HCT116 (cell line): ENCODE measurements at regions not wholly inside any gene's neighbourhood (a gene's known extent, or its start where the extent isn't known, plus 50 kb on each side); places are given as distances from the start of the nearest gene placed in this dataset.
A peak's percentile ranks its signal among the peaks of the same experiment; 100 is the strongest.

ENCODE experiments used
- ATAC-seq: fragments of 200-7000 bp; cut with Tn5 transposase; 2 replicates; pipeline ENCODE4 v1.9.1; 2020; ENCODE audit warnings: mild to moderate bottlenecking, moderate library complexity
- BruUV-seq: library from RNA; stranded (reverse); fragments of 400-500 nt; replicated peaks from 2 replicates; lab custom pipeline; 2021; lab: Mats Ljungman, UMichigan
- CTCF ChIA-PET: fragments of 300-600 bp; sonication (Branson Sonifier 250); formaldehyde crosslinking; loops from one replicate; lab custom pipeline; 2021; ENCODE audit warnings: antibody characterized with exemption; lab: Charles Lee
- POLR2A ChIA-PET: fragments of 300-600, 350-600 bp; sonication (Branson Sonifier 250); formaldehyde crosslinking; loops from one replicate; lab custom pipeline; 2021; ENCODE audit warnings: antibody characterized with exemption; lab: Charles Lee
- RAD21 ChIA-PET, 2 experiments: fragments of 300-600 bp; sonication (Branson Sonifier 250); formaldehyde crosslinking; loops; one replicate each; lab custom pipeline; 2023; ENCODE audit warnings: low total read pairs in 2 of 2; ENCODE audit not compliant: uncharacterized antibody in 2 of 2, unreplicated experiment in 2 of 2, low non-redundant PET in 1 of 2; lab: Charles Lee
- DNase-seq: peaks from one replicate; pipeline ENCODE4 v3.0.0-alpha.2; 2010; ENCODE audit warnings: low read depth, low spot score
- H2AFZ ChIP-seq: fragments of 200-600 bp; shearing (Covaris generic), sonication (generic); 2 replicates; pipeline ENCODE4 v1.6.1; 2017; ENCODE audit warnings: low read depth, mixed run types, mixed read lengths, antibody characterized with exemption, low read length; ENCODE audit not compliant: poor library complexity, severe bottlenecking
- H3K27ac ChIP-seq: 2 replicates; pipeline ENCODE4 v1.5.1; 2012; ENCODE audit warnings: low read depth, low read length
- H3K27me3 ChIP-seq: fragments of 200-600 bp; sonication (generic); 2 replicates; pipeline ENCODE4 v1.6.1; 2016; ENCODE audit warnings: mixed run types, low read length, mixed read lengths; ENCODE audit not compliant: insufficient read depth
- H3K36me3 ChIP-seq, 2 experiments: fragments of 200-500 bp in 1 of 2; fragments of 200-600 bp in 1 of 2; sonication (Bioruptor generic) in 1 of 2; sonication (generic) in 1 of 2; 2 replicates each; pipeline versions ENCODE4 v1.5.1 to v1.6.1; 2014 to 2016; ENCODE audit warnings: low read length in 2 of 2, inconsistent platforms in 1 of 2, mixed read lengths in 1 of 2, mixed run types in 1 of 2; ENCODE audit not compliant: insufficient read depth in 2 of 2, control insufficient read depth in 1 of 2
- H3K4me1 ChIP-seq, 2 experiments: fragments of 200-600 bp in 1 of 2; sonication (generic) in 1 of 2; 2 replicates each; pipeline versions ENCODE4 v1.5.1 to v1.6.1; 2012 to 2017; ENCODE audit warnings: low read length in 2 of 2, inconsistent platforms in 1 of 2, mild to moderate bottlenecking in 1 of 2, mixed read lengths in 1 of 2, mixed run types in 1 of 2, moderate library complexity in 1 of 2; ENCODE audit not compliant: insufficient read depth in 2 of 2, control insufficient read depth in 1 of 2
- H3K4me2 ChIP-seq: fragments of 200-600 bp; sonication (generic); 2 replicates; pipeline ENCODE4 v1.6.1; 2017; ENCODE audit warnings: mixed run types, low read length, mixed read lengths
- H3K4me3 ChIP-seq, 2 experiments: fragments of 200-600 bp in 1 of 2; sonication (generic) in 1 of 2; replicated peaks in 1 of 2; 2 replicates each; pipeline ENCODE4 v1.5.1; 2011 to 2016; ENCODE audit warnings: low read length in 2 of 2, control low read depth in 1 of 2, low read depth in 1 of 2, mild to moderate bottlenecking in 1 of 2, mixed read lengths in 1 of 2, mixed run types in 1 of 2
- H3K79me2 ChIP-seq: fragments of 200-600 bp; sonication (generic); 2 replicates; pipeline ENCODE4 v1.6.1; 2017; ENCODE audit warnings: mild to moderate bottlenecking, mixed run types, low read length, moderate library complexity, mixed read lengths; ENCODE audit not compliant: insufficient read depth
- H3K9ac ChIP-seq: fragments of 200-600 bp; sonication (generic); 2 replicates; pipeline ENCODE4 v1.6.1; 2016; ENCODE audit warnings: low read length, mixed read lengths
- H3K9me2 ChIP-seq: fragments of 200-600 bp; sonication (generic), shearing (Covaris generic); 2 replicates; pipeline ENCODE4 v1.6.1; 2017; ENCODE audit warnings: mixed run types, mild to moderate bottlenecking, moderate library complexity; ENCODE audit not compliant: insufficient read depth
- H3K9me3 ChIP-seq, 2 experiments: fragments of 200-500 bp in 1 of 2; fragments of 200-600 bp in 1 of 2; sonication (Bioruptor generic) in 1 of 2; sonication (generic) in 1 of 2; 2 replicates each; pipeline ENCODE4 v1.6.1; 2014 to 2017; ENCODE audit warnings: low read length in 2 of 2, mixed read lengths in 2 of 2, inconsistent platforms in 1 of 2, low read depth in 1 of 2, mild to moderate bottlenecking in 1 of 2, mixed run types in 1 of 2, moderate library complexity in 1 of 2; ENCODE audit not compliant: control insufficient read depth in 1 of 2, insufficient read depth in 1 of 2
- H4K20me1 ChIP-seq: fragments of 200-600 bp; sonication (generic), shearing (Covaris generic); 2 replicates; pipeline ENCODE4 v1.6.1; 2017; ENCODE audit warnings: mixed run types, mild to moderate bottlenecking, moderate library complexity; ENCODE audit not compliant: insufficient read depth
- CEBPB ChIP-seq: IDR thresholded peaks from 2 replicates; pipeline ENCODE4 v1.6.1; 2012; ENCODE audit warnings: low read depth
- EZH2phosphoT487 ChIP-seq: fragments of 200-600 bp; IDR thresholded peaks from 2 replicates; pipeline ENCODE4 v1.6.1; 2018; ENCODE audit warnings: antibody characterized with exemption, borderline replicate concordance
- POLR2AphosphoS5 ChIP-seq: IDR thresholded peaks from 2 replicates; pipeline ENCODE4 v1.6.1; 2011; ENCODE audit warnings: mild to moderate bottlenecking, low read depth, low read length, moderate library complexity
- RAD21 ChIP-seq: IDR thresholded peaks from 2 replicates; pipeline ENCODE4 v1.6.1; 2012; ENCODE audit warnings: low read depth, mild to moderate bottlenecking
- intact Hi-C: fragments of 100-400 bp; cut with micrococcal nuclease; formaldehyde crosslinking; loops from 2 replicates; pipeline ENCODE4 v1.10.0; 2022
- TF ChIP-seq, protein P1 (sequence below), 3 experiments: fragments of 200-600 bp in 1 of 3; sonication (generic) in 1 of 3; IDR thresholded peaks in 2 of 3; conservative IDR thresholded peaks in 1 of 3; 2 replicates each; pipeline ENCODE4 v1.5.1; 2012 to 2017; ENCODE audit warnings: low read depth in 2 of 3, low read length in 2 of 3, antibody characterized with exemption in 1 of 3, borderline replicate concordance in 1 of 3, control low read depth in 1 of 3, mild to moderate bottlenecking in 1 of 3, mixed read lengths in 1 of 3, mixed run types in 1 of 3, moderate library complexity in 1 of 3; ENCODE audit not compliant: insufficient read depth in 1 of 3

- H4K20me1 ChIP-seq = no peaks in the 10 kb centered on the region
- peak; percentile 15 for DNase-seq
- no peaks in the 10 kb centered on the region for H3K9me2 ChIP-seq
- CTCF ChIA-PET = interaction anchor here (1.4 kb wide), 1 partner anchor 13 kb away, joined by 3 read pairs; no protein-coding TSS in a partner anchor
- no peak overlapping the region for H3K9ac ChIP-seq
- TF ChIP-seq, protein P1, sequence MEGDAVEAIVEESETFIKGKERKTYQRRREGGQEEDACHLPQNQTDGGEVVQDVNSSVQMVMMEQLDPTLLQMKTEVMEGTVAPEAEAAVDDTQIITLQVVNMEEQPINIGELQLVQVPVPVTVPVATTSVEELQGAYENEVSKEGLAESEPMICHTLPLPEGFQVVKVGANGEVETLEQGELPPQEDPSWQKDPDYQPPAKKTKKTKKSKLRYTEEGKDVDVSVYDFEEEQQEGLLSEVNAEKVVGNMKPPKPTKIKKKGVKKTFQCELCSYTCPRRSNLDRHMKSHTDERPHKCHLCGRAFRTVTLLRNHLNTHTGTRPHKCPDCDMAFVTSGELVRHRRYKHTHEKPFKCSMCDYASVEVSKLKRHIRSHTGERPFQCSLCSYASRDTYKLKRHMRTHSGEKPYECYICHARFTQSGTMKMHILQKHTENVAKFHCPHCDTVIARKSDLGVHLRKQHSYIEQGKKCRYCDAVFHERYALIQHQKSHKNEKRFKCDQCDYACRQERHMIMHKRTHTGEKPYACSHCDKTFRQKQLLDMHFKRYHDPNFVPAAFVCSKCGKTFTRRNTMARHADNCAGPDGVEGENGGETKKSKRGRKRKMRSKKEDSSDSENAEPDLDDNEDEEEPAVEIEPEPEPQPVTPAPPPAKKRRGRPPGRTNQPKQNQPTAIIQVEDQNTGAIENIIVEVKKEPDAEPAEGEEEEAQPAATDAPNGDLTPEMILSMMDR (IDR thresholded peaks at IDR 0.05 in 2 of 3, conservative IDR thresholded peaks at IDR 0.05 in 1 of 3; ENCODE audit: borderline replicate concordance in 1 of 3, insufficient read depth in 1 of 3, low read depth in 2 of 3, low read length in 2 of 3) = peak in 2 of 3 experiments; percentile 51 to 62; a peak in 4 of 6 replicates
- TF ChIP-seq CEBPB (no peak), RAD21 (peak; percentile 15; the same call in 1 of the 2 replicates)
- no peaks in the 10 kb centered on the region for H3K27me3 ChIP-seq
- RAD21 ChIA-PET = no interaction called here
- no peak overlapping the region for H3K4me3 ChIP-seq
- POLR2A ChIA-PET = no interaction called here
- H3K27ac ChIP-seq = no peak overlapping the region
- intact Hi-C loops = no loop called here
- no peak overlapping the region for H3K4me2 ChIP-seq
- no peaks in the 10 kb centered on the region for H3K9me3 ChIP-seq
- no TSS peak for BruUV-seq
- no peaks in the 10 kb centered on the region for H3K36me3 ChIP-seq
- peak overlapping the region; percentile 47 for H2AFZ ChIP-seq
- no peaks in the 10 kb centered on the region for H3K79me2 ChIP-seq
- H3K4me1 ChIP-seq = no peaks in the 10 kb centered on the region
- peak; percentile 61 for ATAC-seq
Measured at GRCh38 chr1:88079036-88079435, 605.0 kb upstream of the PKN2 start.

DNA sequence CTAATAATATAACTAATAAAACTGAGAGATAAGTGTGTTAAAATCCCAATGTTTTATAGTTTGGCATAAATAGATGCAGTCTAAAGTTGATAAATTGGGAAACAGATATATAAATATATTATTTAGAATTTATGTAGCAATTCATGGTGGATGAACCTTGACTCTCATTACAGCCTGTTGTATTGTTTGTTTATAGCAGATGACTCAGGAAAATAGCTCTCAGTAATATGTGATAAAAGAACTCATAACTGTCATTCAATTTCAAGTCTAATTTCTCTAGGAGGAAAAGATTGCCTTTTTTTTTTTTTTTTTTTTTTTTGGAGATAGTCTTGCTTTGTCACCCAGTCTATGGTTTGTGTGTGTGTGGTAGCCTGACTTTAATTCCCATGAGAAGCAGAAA is 603.2 kb upstream of the PKN2 start:
- no peaks in the 10 kb centered on the region for H3K79me2 ChIP-seq
- CTCF ChIA-PET = interaction anchor here (1.2 kb wide), 1 partner anchor 100 kb away, joined by 3 read pairs; no protein-coding TSS in a partner anchor
- TF ChIP-seq POLR2AphosphoS5 = no peak
- no peak for TF ChIP-seq EZH2phosphoT487
- TF ChIP-seq, all 23 proteins: peak for 0
- Histone ChIP-seq H3K4me2 (no peak overlapping the region), H2AFZ (no peak overlapping the region), H3K9ac (no peak overlapping the region), H4K20me1 (no peaks in the 10 kb centered on the region), H3K4me3 (no peak overlapping the region), H3K9me2 (no peaks in the 10 kb centered on the region), H3K27me3 (no peaks in the 10 kb centered on the region), H3K27ac (no peak overlapping the region), H3K4me1 (no peaks in the 10 kb centered on the region), H3K9me3 (no peaks in the 10 kb centered on the region), H3K36me3 (no peaks in the 10 kb centered on the region)
- DNase-seq = no peak
- ChIA-PET RAD21 (interaction anchor here in 1 of 2 experiments (0.7 kb wide), 1 partner anchor 19 kb away, joined by 7 read pairs; no protein-coding TSS in a partner anchor), POLR2A (no interaction called here)
- ATAC-seq = no peak
- intact Hi-C loops = no loop called here
- BruUV-seq = no TSS peak
